ENCODE measurements at regions not wholly inside any gene's neighbourhood (a gene's known extent, or its start where the extent isn't known, plus 50 kb on each side); places are given as distances from the start of the nearest gene placed in this dataset.
A peak's percentile ranks its signal among the peaks of the same experiment; 100 is the strongest.
"Not testable (repeated sequence)": the region's sequence is repeated elsewhere in the genome, so short reads cannot be mapped to it uniquely, and the experiment has no call there.

DNA sequence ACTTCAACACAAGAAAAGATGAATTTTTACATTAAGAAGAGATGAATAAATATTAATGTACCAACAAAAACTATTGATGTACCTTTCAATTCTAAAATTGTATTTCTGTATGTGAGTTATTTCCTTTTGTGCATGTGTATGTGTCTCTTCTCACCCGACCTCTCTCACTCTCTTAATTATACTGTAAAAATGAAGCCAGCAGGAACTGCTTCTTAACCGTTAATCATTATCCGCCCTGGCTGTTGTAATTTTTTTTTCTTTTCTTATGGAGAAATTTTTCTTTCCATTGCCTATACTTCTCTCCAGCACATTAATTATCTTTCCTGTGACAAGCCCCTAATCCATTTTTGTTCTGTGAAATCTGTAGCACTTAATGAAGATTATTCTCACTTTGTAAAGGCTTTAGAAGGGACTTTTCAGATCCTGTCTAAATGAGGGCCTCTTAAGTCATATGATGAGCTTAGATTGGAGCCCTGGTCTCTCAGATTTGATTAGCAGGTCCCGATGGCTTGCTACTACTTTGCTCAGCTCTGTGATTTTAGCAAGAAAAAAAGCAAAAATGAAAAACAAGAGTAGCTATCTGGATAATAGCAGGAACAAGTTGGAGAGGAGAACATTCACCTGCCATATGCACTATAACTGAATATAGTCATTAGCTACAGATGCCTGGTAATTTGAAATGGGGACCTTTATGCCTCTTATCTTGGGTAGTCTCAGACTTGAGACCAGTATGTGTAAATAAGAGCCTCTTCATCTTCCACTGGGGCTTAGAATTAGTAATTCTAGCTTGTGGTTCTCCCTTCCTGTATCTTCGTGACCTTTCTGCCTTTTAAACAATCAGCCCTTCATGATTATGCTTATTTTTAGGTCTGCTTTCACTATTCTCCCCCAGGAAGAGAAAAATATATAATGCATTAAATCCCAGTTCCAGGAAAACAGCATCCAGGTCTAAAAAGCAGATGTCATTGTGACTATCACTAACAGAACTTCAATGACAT, 80.0 kb upstream of the COL1A2 start:
- no peak overlapping the region for H3K4me3 ChIP-seq
- no peak for TF ChIP-seq MEF2D (tag; conservative IDR thresholded peaks at IDR 0.05; ENCODE audit: low read depth)

DNA sequence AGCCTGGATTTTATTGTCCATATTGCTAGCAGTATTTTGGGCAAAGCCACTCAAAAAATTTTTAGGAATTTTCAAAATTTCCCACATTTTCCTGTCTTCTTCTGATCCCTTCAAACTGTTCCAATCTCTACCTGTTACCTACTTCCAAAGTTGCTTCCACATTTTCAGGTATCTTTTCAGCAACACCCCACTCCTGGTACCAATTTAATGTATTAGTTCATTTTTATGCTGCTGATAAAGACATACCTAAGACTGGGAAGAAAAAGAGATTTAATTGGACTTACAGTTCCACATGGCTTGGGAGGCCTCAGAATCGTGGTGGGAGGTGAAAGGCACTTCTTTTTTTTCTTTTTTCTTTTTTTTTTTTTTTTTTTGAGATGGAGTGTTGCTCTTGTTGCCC, 73.6 kb upstream of the COL1A2 start:
- DNase-seq (ENCODE audit: extremely low read depth in 1 of 4, low spot score in 3 of 4); H3K9me1 ChIP-seq (ENCODE audit: control insufficient read depth, insufficient read depth, low read length); H3K9ac ChIP-seq (ENCODE audit: insufficient read depth in 1 of 2, low read depth in 2 of 2, low read length in 2 of 2); ATAC-seq; H3K4me3 ChIP-seq; BruUV-seq (replicated peaks); CTCF ChIA-PET (ENCODE audit: low intra/inter-chr PET ratio); H3K27ac ChIP-seq (ENCODE audit: extremely low read depth, low read depth, low read length); H3K27me3 ChIP-seq (ENCODE audit: control insufficient read depth in 2 of 2, insufficient read depth in 2 of 2, low read length in 2 of 2); H3K9me3 ChIP-seq (replicated peaks; ENCODE audit: control insufficient read depth, insufficient read depth, low read depth, low read length); H3K4me1 ChIP-seq (replicated peaks in 1 of 2; ENCODE audit: control insufficient read depth in 2 of 2, insufficient read depth in 2 of 2, low read length in 2 of 2); FAIRE-seq; intact Hi-C loops (cut with micrococcal nuclease); H4K20me1 ChIP-seq (replicated peaks; ENCODE audit: control insufficient read depth, insufficient read depth, low read length); in situ Hi-C loops (cut with MboI); POLR2A ChIA-PET; H3K79me2 ChIP-seq (ENCODE audit: control insufficient read depth, insufficient read depth, low read length); H3K4me2 ChIP-seq (ENCODE audit: insufficient read depth, low read length); H2AFZ ChIP-seq (ENCODE audit: low read depth, low read length); H3K36me3 ChIP-seq (ENCODE audit: control insufficient read depth, insufficient read depth, low read length): not testable (repeated sequence)
- 0% methylated on average over 1 of the region's 1 CpG for WGBS (ENCODE audit: insufficient coverage, low coverage, missing lambda C conversion rate)
- peak; percentile 96 for TF ChIP-seq ZNF707 (CRISPR knock-in tag; conservative IDR thresholded peaks at IDR 0.05)
- 0 out of 2 replicates have a peak, but pooled peaks have one; percentile 30 for TF ChIP-seq TRIM28 (IDR thresholded peaks at IDR 0.05)

More for the DNA sequence above, 80.0 kb upstream of the COL1A2 start:
- CTCF ChIA-PET (ENCODE audit: low intra/inter-chr PET ratio) = no interaction called here
- Histone ChIP-seq H3K27ac (ENCODE audit: extremely low read depth, low read depth, low read length) (no peak overlapping the region), H3K4me2 (ENCODE audit: insufficient read depth, low read length) (no peak overlapping the region), H3K36me3 (ENCODE audit: control insufficient read depth, insufficient read depth, low read length) (no peaks in the 10 kb centered on the region), H3K9me3 (replicated peaks; ENCODE audit: control insufficient read depth, insufficient read depth, low read depth, low read length) (no peaks in the 10 kb centered on the region), H3K9ac (ENCODE audit: insufficient read depth in 1 of 2, low read depth in 2 of 2, low read length in 2 of 2) (no peak overlapping the region), H3K79me2 (ENCODE audit: control insufficient read depth, insufficient read depth, low read length) (no peaks in the 10 kb centered on the region), H3K9me1 (ENCODE audit: control insufficient read depth, insufficient read depth, low read length) (no peaks in the 10 kb centered on the region), H3K4me1 (replicated peaks in 1 of 2; ENCODE audit: control insufficient read depth in 2 of 2, insufficient read depth in 2 of 2, low read length in 2 of 2) (no peaks in the 10 kb centered on the region), H3K27me3 (ENCODE audit: control insufficient read depth in 2 of 2, insufficient read depth in 2 of 2, low read length in 2 of 2) (no peaks in the 10 kb centered on the region), H2AFZ (ENCODE audit: low read depth, low read length) (no peak overlapping the region), H4K20me1 (replicated peaks; ENCODE audit: control insufficient read depth, insufficient read depth, low read length) (no peaks in the 10 kb centered on the region)
- DNase-seq (ENCODE audit: extremely low read depth in 1 of 4, low spot score in 3 of 4) = no peak
- POLR2A ChIA-PET = interaction anchor here (0.6 kb wide), 1 partner anchor 542 kb away, joined by 3 read pairs; no protein-coding TSS in a partner anchor
- intact Hi-C loops (cut with micrococcal nuclease) (no loop called here), in situ Hi-C loops (cut with MboI) (no loop called here)
- no peak for FAIRE-seq
- no TSS peak for BruUV-seq (replicated peaks)
- WGBS (ENCODE audit: insufficient coverage, low coverage, missing lambda C conversion rate) = 3% methylated on average over 5 of the region's 5 CpGs
- ATAC-seq = no peak
